Type B pancreatic cell (in vitro differentiated cells): ENCODE measurements at regions not wholly inside any gene's neighbourhood (a gene's known extent, or its start where the extent isn't known, plus 50 kb on each side); places are given as distances from the start of the nearest gene placed in this dataset.

Source experiments
- DNase-seq: peaks from one replicate; pipeline ENCODE4 v3.0.0; 2021; ENCODE audit warnings: mixed read lengths; ENCODE audit not compliant: unreplicated experiment; ENCODE audit errors: extremely low spot score
- H3K27ac Mint-ChIP-seq: 2 replicates; pipeline ENCODE4 v1.8.0; 2021; ENCODE audit warnings: mild to moderate bottlenecking, mixed read lengths
- H3K27me3 Mint-ChIP-seq: 2 replicates; pipeline ENCODE4 v1.8.0; 2021; ENCODE audit warnings: mixed read lengths
- H3K36me3 Mint-ChIP-seq: 2 replicates; pipeline ENCODE4 v1.8.0; 2021; ENCODE audit warnings: mixed read lengths
- H3K4me1 Mint-ChIP-seq: one replicate; pipeline ENCODE4 v1.8.0; 2021; ENCODE audit warnings: mixed read lengths; ENCODE audit not compliant: unreplicated experiment
- H3K4me3 Mint-ChIP-seq: 2 replicates; pipeline ENCODE4 v1.8.0; 2021; ENCODE audit warnings: mild to moderate bottlenecking, mixed read lengths
- H3K9me3 Mint-ChIP-seq: 2 replicates; pipeline ENCODE4 v1.8.0; 2021; ENCODE audit warnings: mixed read lengths
- TF ChIP-seq, protein P1 (sequence below): fragments of 200-600 bp; sonication (generic); conservative IDR thresholded peaks from 2 replicates; pipeline ENCODE4 v1.5.0; 2021; ENCODE audit warnings: antibody characterized with exemption, mild to moderate bottlenecking

DNA sequence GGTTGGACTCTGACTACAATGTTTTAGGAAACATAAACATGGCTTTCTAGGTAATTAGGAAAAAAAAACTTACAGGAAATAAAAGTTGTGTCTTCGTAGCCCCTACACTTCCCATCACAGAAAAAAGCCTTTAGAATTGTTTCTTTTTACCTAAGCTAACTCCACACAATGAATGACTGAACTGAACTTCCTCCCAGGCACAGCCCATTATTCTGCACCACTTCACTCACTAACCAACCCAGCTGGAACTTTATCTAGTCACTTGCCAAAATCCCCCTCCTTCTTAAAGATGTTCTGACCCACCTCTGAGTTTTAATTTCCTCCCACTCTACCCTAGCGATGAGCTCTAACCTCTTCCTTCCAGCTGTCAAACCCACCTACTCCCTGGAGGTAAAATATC is 91.7 kb upstream of the MEOX2 start:
- no peak for DNase-seq
- no peaks in the 10 kb centered on the region for H3K27me3 Mint-ChIP-seq
- H3K36me3 Mint-ChIP-seq, result no peaks in the 10 kb centered on the region
- H3K4me3 Mint-ChIP-seq, result no peak overlapping the region
- TF ChIP-seq, protein P1, sequence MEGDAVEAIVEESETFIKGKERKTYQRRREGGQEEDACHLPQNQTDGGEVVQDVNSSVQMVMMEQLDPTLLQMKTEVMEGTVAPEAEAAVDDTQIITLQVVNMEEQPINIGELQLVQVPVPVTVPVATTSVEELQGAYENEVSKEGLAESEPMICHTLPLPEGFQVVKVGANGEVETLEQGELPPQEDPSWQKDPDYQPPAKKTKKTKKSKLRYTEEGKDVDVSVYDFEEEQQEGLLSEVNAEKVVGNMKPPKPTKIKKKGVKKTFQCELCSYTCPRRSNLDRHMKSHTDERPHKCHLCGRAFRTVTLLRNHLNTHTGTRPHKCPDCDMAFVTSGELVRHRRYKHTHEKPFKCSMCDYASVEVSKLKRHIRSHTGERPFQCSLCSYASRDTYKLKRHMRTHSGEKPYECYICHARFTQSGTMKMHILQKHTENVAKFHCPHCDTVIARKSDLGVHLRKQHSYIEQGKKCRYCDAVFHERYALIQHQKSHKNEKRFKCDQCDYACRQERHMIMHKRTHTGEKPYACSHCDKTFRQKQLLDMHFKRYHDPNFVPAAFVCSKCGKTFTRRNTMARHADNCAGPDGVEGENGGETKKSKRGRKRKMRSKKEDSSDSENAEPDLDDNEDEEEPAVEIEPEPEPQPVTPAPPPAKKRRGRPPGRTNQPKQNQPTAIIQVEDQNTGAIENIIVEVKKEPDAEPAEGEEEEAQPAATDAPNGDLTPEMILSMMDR, result no peak
- H3K4me1 Mint-ChIP-seq, result peaks cover 6% of the 10 kb centered on the region
- H3K9me3 Mint-ChIP-seq, result no peaks in the 10 kb centered on the region
- H3K27ac Mint-ChIP-seq, result no peak overlapping the region

DNA sequence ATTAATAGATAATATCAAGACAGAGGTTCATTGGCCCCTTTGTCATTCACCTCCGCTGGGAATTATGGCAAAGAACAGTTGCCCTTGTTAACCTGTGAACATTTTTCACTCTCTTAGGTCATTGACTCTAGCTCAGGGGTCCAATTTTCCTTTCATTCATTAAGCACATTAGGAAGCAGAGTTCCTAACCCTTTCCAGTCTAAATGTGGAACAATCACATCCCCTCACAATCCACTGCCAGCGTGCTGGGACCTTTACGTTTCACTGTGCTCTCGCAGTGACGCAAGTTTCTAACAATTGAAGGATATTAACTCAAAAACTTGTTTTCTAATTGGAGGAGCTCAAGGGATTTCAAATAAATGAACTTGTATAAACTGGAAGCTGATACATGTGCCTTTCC is 79.3 kb upstream of the MEOX2 start:
- H3K36me3 Mint-ChIP-seq, result no peaks in the 10 kb centered on the region

DNA sequence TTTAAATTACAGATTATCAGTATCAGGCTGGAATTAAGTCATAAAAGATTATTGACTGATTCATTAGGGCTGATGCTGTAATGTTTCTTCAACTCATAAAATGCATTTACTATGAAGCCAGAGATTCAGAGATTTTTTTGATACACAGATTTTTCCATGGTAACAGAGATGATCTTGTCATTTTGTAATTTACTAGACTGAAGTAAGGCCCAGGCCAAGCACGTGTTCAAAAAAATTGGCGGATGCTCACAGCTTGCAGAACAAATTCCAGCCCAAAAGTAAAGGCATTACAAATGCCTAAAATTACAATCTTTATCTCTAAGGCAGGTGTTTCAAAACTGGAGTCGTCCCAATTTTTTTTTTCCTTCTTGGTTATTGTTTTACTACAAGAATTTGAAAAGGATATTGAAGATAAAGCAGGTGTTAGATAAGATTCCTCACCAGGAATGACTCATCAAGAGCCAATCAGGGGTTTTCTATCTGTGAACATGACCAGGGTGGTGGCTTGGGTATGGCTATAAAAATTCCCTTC is 78.4 kb upstream of the MEOX2 start:
- DNase-seq, result no peak
- no peaks in the 10 kb centered on the region for H3K9me3 Mint-ChIP-seq
- TF ChIP-seq, protein P1, result no peak
- no peaks in the 10 kb centered on the region for H3K36me3 Mint-ChIP-seq
- H3K4me1 Mint-ChIP-seq, result peaks cover 9% of the 10 kb centered on the region
- H3K27me3 Mint-ChIP-seq, result no peaks in the 10 kb centered on the region
- no peak overlapping the region for H3K27ac Mint-ChIP-seq
- no peak overlapping the region for H3K4me3 Mint-ChIP-seq

More for the DNA sequence above, 79.3 kb upstream of the MEOX2 start:
- H3K27me3 Mint-ChIP-seq, result no peaks in the 10 kb centered on the region
- H3K27ac Mint-ChIP-seq, result no peak overlapping the region
- H3K4me3 Mint-ChIP-seq, result no peak overlapping the region
- TF ChIP-seq, protein P1, result no peak
- H3K4me1 Mint-ChIP-seq, result peaks cover 9% of the 10 kb centered on the region
- no peak for DNase-seq
- no peaks in the 10 kb centered on the region for H3K9me3 Mint-ChIP-seq

- peaks cover 9% of the 10 kb centered on the region for H3K4me1 Mint-ChIP-seq
- no peak overlapping the region for H3K27ac Mint-ChIP-seq
- H3K36me3 Mint-ChIP-seq, result no peaks in the 10 kb centered on the region
- no peak for DNase-seq
- TF ChIP-seq, protein P1, result no peak
- no peak overlapping the region for H3K4me3 Mint-ChIP-seq
- H3K9me3 Mint-ChIP-seq, result no peaks in the 10 kb centered on the region
- H3K27me3 Mint-ChIP-seq, result no peaks in the 10 kb centered on the region
These were observed 77.5 kb upstream of the MEOX2 start for GRCh38 chr7:15764010-15764409.

- Mint-ChIP-seq H3K4me3 (no peak overlapping the region), H3K27me3 (no peaks in the 10 kb centered on the region), H3K36me3 (no peaks in the 10 kb centered on the region), H3K27ac (no peak overlapping the region), H3K9me3 (peaks cover 6% of the 10 kb centered on the region), H3K4me1 (no peaks in the 10 kb centered on the region)
- TF ChIP-seq, protein P1, result no peak
- DNase-seq, result no peak
These were observed 70.8 kb upstream of the MEOX2 start for GRCh38 chr7:15757041-15758000.
